ENCODE measurements at regions not wholly inside any gene's neighbourhood (a gene's known extent, or its start where the extent isn't known, plus 50 kb on each side); places are given as distances from the start of the nearest gene placed in this dataset.

- H3K27ac Mint-ChIP-seq = no peak overlapping the region
- H3K4me3 Mint-ChIP-seq = no peak overlapping the region
- no peaks in the 10 kb centered on the region for H3K4me1 Mint-ChIP-seq
- peaks cover 4% of the 10 kb centered on the region for H3K27me3 Mint-ChIP-seq
- H3K9me3 Mint-ChIP-seq = no peaks in the 10 kb centered on the region
- H3K36me3 Mint-ChIP-seq = no peaks in the 10 kb centered on the region
- no peak for DNase-seq
These were observed 171.2 kb upstream of the KIF2A start for GRCh38 chr5:62134811-62135210.

- H3K4me3 Mint-ChIP-seq = no peak overlapping the region
- H3K9me3 Mint-ChIP-seq = no peaks in the 10 kb centered on the region
- peaks cover 11% of the 10 kb centered on the region for H3K27me3 Mint-ChIP-seq
- no peaks in the 10 kb centered on the region for H3K4me1 Mint-ChIP-seq
- H3K36me3 Mint-ChIP-seq = no peaks in the 10 kb centered on the region
- no peak overlapping the region for H3K27ac Mint-ChIP-seq
- no peak for DNase-seq
These were observed 168.4 kb upstream of the KIF2A start for GRCh38 chr5:62137628-62138027.

GRCh38 chr5:62138607-62139006 lies 167.4 kb upstream of the KIF2A start:
- H3K4me1 Mint-ChIP-seq = no peaks in the 10 kb centered on the region
- no peaks in the 10 kb centered on the region for H3K36me3 Mint-ChIP-seq
- peaks cover 16% of the 10 kb centered on the region for H3K27me3 Mint-ChIP-seq
- H3K4me3 Mint-ChIP-seq = no peak overlapping the region
- no peak for DNase-seq
- H3K27ac Mint-ChIP-seq = no peak overlapping the region
- no peaks in the 10 kb centered on the region for H3K9me3 Mint-ChIP-seq

GRCh38 chr5:62139741-62140140 lies 166.3 kb upstream of the KIF2A start:
- H3K36me3 Mint-ChIP-seq = no peaks in the 10 kb centered on the region
- no peaks in the 10 kb centered on the region for H3K4me1 Mint-ChIP-seq
- H3K27me3 Mint-ChIP-seq = peaks cover 26% of the 10 kb centered on the region
- no peak for DNase-seq
- no peaks in the 10 kb centered on the region for H3K9me3 Mint-ChIP-seq
- no peak overlapping the region for H3K27ac Mint-ChIP-seq
- H3K4me3 Mint-ChIP-seq = no peak overlapping the region

- Mint-ChIP-seq H3K27ac (no peak overlapping the region), H3K4me1 (no peaks in the 10 kb centered on the region), H3K4me3 (no peak overlapping the region), H3K27me3 (peaks cover 36% of the 10 kb centered on the region), H3K36me3 (no peaks in the 10 kb centered on the region), H3K9me3 (no peaks in the 10 kb centered on the region)
- no peak for DNase-seq
These were observed 163.7 kb upstream of the KIF2A start for GRCh38 chr5:62142351-62142750.

GRCh38 chr5:62143268-62144229 lies 162.5 kb upstream of the KIF2A start:
- no peaks in the 10 kb centered on the region for H3K4me1 Mint-ChIP-seq
- DNase-seq = no peak
- no peak overlapping the region for H3K27ac Mint-ChIP-seq
- H3K36me3 Mint-ChIP-seq = no peaks in the 10 kb centered on the region
- no peaks in the 10 kb centered on the region for H3K9me3 Mint-ChIP-seq
- H3K27me3 Mint-ChIP-seq = peaks cover 36% of the 10 kb centered on the region
- no peak overlapping the region for H3K4me3 Mint-ChIP-seq

- H3K4me3 Mint-ChIP-seq = no peak overlapping the region
- no peaks in the 10 kb centered on the region for H3K4me1 Mint-ChIP-seq
- H3K9me3 Mint-ChIP-seq = no peaks in the 10 kb centered on the region
- H3K36me3 Mint-ChIP-seq = no peaks in the 10 kb centered on the region
- peaks cover 32% of the 10 kb centered on the region for H3K27me3 Mint-ChIP-seq
- DNase-seq = no peak
- no peak overlapping the region for H3K27ac Mint-ChIP-seq
These were observed 161.5 kb upstream of the KIF2A start for GRCh38 chr5:62144401-62145022.

- DNase-seq = no peak
- Mint-ChIP-seq H3K4me1 (no peaks in the 10 kb centered on the region), H3K27me3 (peaks cover 9% of the 10 kb centered on the region), H3K4me3 (no peak overlapping the region), H3K36me3 (no peaks in the 10 kb centered on the region), H3K9me3 (peaks cover 7% of the 10 kb centered on the region), H3K27ac (no peak overlapping the region)
These were observed 156.1 kb upstream of the KIF2A start for GRCh38 chr5:62149879-62150278.

- peaks cover 12% of the 10 kb centered on the region for H3K9me3 Mint-ChIP-seq
- no peak overlapping the region for H3K4me3 Mint-ChIP-seq
- no peak for DNase-seq
- H3K27ac Mint-ChIP-seq = no peak overlapping the region
- H3K36me3 Mint-ChIP-seq = no peaks in the 10 kb centered on the region
- H3K27me3 Mint-ChIP-seq = peaks cover 4% of the 10 kb centered on the region
- no peaks in the 10 kb centered on the region for H3K4me1 Mint-ChIP-seq
These were observed 153.5 kb upstream of the KIF2A start for GRCh38 chr5:62152394-62153087.

GRCh38 chr5:62154758-62155157 lies 151.2 kb upstream of the KIF2A start:
- Mint-ChIP-seq H3K27me3 (peaks cover 4% of the 10 kb centered on the region), H3K9me3 (peaks cover 15% of the 10 kb centered on the region), H3K4me3 (no peak overlapping the region), H3K27ac (no peak overlapping the region), H3K36me3 (no peaks in the 10 kb centered on the region), H3K4me1 (no peaks in the 10 kb centered on the region)
- DNase-seq = no peak

- H3K27me3 Mint-ChIP-seq = peaks cover 8% of the 10 kb centered on the region
- peaks cover 15% of the 10 kb centered on the region for H3K9me3 Mint-ChIP-seq
- no peaks in the 10 kb centered on the region for H3K4me1 Mint-ChIP-seq
- H3K27ac Mint-ChIP-seq = no peak overlapping the region
- H3K4me3 Mint-ChIP-seq = no peak overlapping the region
- no peaks in the 10 kb centered on the region for H3K36me3 Mint-ChIP-seq
- no peak for DNase-seq
These were observed 150.0 kb upstream of the KIF2A start for GRCh38 chr5:62155988-62156387.

- H3K4me1 Mint-ChIP-seq = no peaks in the 10 kb centered on the region
- H3K27me3 Mint-ChIP-seq = peaks cover 16% of the 10 kb centered on the region
- H3K36me3 Mint-ChIP-seq = no peaks in the 10 kb centered on the region
- peaks cover 2% of the 10 kb centered on the region for H3K9me3 Mint-ChIP-seq
- H3K27ac Mint-ChIP-seq = no peak overlapping the region
- H3K4me3 Mint-ChIP-seq = no peak overlapping the region
- DNase-seq = no peak
These were observed 138.4 kb upstream of the KIF2A start for GRCh38 chr5:62167561-62168057.

- H3K4me1 Mint-ChIP-seq = no peaks in the 10 kb centered on the region
- no peak overlapping the region for H3K4me3 Mint-ChIP-seq
- DNase-seq = no peak
- H3K27ac Mint-ChIP-seq = no peak overlapping the region
- H3K9me3 Mint-ChIP-seq = no peaks in the 10 kb centered on the region
- peaks cover 12% of the 10 kb centered on the region for H3K27me3 Mint-ChIP-seq
- no peaks in the 10 kb centered on the region for H3K36me3 Mint-ChIP-seq
These were observed 137.3 kb upstream of the KIF2A start for GRCh38 chr5:62168506-62169281.

- no peak overlapping the region for H3K27ac Mint-ChIP-seq
These were observed 127.7 kb upstream of the KIF2A start for GRCh38 chr5:62178258-62178657.

More at GRCh38 chr5:62178258-62178657, 127.7 kb upstream of the KIF2A start:
- Mint-ChIP-seq H3K9me3 (no peaks in the 10 kb centered on the region), H3K36me3 (no peaks in the 10 kb centered on the region), H3K4me1 (no peaks in the 10 kb centered on the region), H3K4me3 (no peak overlapping the region), H3K27me3 (peaks cover 25% of the 10 kb centered on the region)
- DNase-seq = no peak
